ENCODE measurements at regions not wholly inside any gene's neighbourhood (a gene's known extent, or its start where the extent isn't known, plus 50 kb on each side); places are given as distances from the start of the nearest gene placed in this dataset.
"Not testable (repeated sequence)": the region's sequence is repeated elsewhere in the genome, so short reads cannot be mapped to it uniquely, and the experiment has no call there.

DNA sequence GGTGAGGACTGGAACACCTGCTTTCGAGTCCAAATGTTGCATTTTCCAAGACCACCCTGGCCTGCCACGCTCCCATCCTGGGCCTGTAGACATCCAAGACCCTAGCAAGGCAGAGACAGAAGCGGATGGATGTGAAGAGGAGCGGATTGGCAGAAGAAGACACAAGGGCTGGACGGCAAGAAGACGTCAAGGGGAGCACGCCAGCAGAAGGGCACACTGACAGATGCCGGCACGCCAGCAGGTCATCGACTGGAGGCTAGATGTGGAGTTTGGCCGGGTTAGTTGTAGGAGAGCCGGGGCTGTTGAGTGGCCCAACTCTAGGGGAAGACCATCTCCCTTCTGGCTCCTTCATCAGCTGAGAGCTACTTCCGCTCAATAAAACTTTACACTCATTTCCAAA lies 251.6 kb downstream of the ZWINT start:
- TF ChIP-seq, protein P1, sequence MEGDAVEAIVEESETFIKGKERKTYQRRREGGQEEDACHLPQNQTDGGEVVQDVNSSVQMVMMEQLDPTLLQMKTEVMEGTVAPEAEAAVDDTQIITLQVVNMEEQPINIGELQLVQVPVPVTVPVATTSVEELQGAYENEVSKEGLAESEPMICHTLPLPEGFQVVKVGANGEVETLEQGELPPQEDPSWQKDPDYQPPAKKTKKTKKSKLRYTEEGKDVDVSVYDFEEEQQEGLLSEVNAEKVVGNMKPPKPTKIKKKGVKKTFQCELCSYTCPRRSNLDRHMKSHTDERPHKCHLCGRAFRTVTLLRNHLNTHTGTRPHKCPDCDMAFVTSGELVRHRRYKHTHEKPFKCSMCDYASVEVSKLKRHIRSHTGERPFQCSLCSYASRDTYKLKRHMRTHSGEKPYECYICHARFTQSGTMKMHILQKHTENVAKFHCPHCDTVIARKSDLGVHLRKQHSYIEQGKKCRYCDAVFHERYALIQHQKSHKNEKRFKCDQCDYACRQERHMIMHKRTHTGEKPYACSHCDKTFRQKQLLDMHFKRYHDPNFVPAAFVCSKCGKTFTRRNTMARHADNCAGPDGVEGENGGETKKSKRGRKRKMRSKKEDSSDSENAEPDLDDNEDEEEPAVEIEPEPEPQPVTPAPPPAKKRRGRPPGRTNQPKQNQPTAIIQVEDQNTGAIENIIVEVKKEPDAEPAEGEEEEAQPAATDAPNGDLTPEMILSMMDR (IDR thresholded peaks at IDR 0.05; ENCODE audit: borderline replicate concordance), result no peak
- Histone ChIP-seq H3K27me3 (ENCODE audit: low read depth) (no peaks in the 10 kb centered on the region), H3K4me3 (no peak overlapping the region), H3K9me3 (replicated peaks) (peaks cover 5% of the 10 kb centered on the region), H3K36me3 (no peaks in the 10 kb centered on the region), H3K4me1 (no peaks in the 10 kb centered on the region), H3K27ac (replicated peaks) (no peak overlapping the region)
- intact Hi-C loops (cut with micrococcal nuclease), result no loop called here
- DNase-seq, result no peak

DNA sequence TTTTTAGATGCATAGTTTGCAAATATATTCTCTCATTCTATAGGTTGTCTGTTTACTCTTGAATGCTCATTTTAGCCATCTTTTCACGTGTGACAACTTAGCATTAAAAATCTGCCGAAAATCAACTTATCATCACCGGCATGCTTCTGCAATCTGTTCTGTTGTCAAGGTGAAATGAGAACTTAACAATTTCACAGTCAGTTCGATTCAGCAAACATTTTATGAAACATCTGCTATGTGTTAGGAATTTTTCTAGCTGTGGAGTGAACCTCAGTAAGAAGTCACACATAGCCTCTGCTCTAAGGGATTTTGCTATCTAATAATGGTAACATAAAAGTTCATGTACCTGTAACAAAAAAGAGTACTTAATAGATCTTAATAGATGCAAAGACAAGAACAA lies 256.1 kb downstream of the ZWINT start:
- H3K27me3 ChIP-seq (ENCODE audit: low read depth), result no peaks in the 10 kb centered on the region
- TF ChIP-seq, protein P1 (IDR thresholded peaks at IDR 0.05; ENCODE audit: borderline replicate concordance), result no peak
- no peak overlapping the region for H3K4me3 ChIP-seq
- no peaks in the 10 kb centered on the region for H3K36me3 ChIP-seq
- no peak overlapping the region for H3K27ac ChIP-seq (replicated peaks)
- intact Hi-C loops (cut with micrococcal nuclease), result no loop called here
- H3K9me3 ChIP-seq (replicated peaks), result no peaks in the 10 kb centered on the region
- no peaks in the 10 kb centered on the region for H3K4me1 ChIP-seq
- DNase-seq, result no peak

DNA sequence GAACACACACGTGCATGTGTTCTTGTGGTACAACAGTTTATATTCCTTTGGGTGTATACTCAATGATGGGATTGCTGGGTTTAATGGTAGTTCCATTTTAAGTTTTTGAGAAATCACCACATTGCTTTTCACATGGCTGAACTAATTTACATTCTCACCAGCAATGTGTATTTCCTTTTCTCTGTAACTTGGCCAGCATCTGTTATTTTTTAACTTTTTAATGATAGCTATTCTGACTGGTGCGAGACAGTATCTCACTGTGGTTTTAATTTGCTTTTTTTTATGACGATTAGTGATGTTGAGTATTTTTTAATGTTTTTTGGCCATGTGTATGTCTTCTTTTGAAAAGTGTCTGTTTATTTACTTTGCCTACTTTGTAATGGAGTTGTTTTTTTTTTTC lies 256.6 kb downstream of the ZWINT start:
- DNase-seq, result no peak
- H3K4me3 ChIP-seq, result no peak overlapping the region
- H3K4me1 ChIP-seq, result no peaks in the 10 kb centered on the region
- TF ChIP-seq, protein P1 (IDR thresholded peaks at IDR 0.05; ENCODE audit: borderline replicate concordance), result no peak
- no peaks in the 10 kb centered on the region for H3K36me3 ChIP-seq
- no peak overlapping the region for H3K27ac ChIP-seq (replicated peaks)
- intact Hi-C loops (cut with micrococcal nuclease), result no loop called here
- no peaks in the 10 kb centered on the region for H3K27me3 ChIP-seq (ENCODE audit: low read depth)
- H3K9me3 ChIP-seq (replicated peaks), result no peaks in the 10 kb centered on the region

DNA sequence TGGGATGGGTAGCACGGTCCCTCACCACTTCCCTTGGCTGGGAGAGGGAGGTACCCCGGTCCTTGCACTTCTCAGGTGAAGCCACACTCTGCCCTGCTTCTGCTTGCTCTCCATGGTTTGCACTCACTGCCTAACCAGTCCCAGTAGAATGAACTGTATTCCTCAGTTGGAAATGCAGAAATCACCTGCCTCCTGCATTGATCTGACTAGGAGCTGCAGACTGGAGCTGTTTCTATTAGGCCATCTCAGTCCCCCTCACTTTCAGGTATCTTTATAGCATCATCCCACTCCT lies 264.9 kb downstream of the ZWINT start:
- H3K4me3 ChIP-seq, result no peak overlapping the region
- intact Hi-C loops (cut with micrococcal nuclease), result no loop called here
- no peaks in the 10 kb centered on the region for H3K36me3 ChIP-seq
- H3K27me3 ChIP-seq (ENCODE audit: low read depth), result no peaks in the 10 kb centered on the region
- no peaks in the 10 kb centered on the region for H3K4me1 ChIP-seq
- DNase-seq, result no peak
- peaks cover 22% of the 10 kb centered on the region for H3K9me3 ChIP-seq (replicated peaks)
- TF ChIP-seq, protein P1 (IDR thresholded peaks at IDR 0.05; ENCODE audit: borderline replicate concordance), result no peak
- no peak overlapping the region for H3K27ac ChIP-seq (replicated peaks)

DNA sequence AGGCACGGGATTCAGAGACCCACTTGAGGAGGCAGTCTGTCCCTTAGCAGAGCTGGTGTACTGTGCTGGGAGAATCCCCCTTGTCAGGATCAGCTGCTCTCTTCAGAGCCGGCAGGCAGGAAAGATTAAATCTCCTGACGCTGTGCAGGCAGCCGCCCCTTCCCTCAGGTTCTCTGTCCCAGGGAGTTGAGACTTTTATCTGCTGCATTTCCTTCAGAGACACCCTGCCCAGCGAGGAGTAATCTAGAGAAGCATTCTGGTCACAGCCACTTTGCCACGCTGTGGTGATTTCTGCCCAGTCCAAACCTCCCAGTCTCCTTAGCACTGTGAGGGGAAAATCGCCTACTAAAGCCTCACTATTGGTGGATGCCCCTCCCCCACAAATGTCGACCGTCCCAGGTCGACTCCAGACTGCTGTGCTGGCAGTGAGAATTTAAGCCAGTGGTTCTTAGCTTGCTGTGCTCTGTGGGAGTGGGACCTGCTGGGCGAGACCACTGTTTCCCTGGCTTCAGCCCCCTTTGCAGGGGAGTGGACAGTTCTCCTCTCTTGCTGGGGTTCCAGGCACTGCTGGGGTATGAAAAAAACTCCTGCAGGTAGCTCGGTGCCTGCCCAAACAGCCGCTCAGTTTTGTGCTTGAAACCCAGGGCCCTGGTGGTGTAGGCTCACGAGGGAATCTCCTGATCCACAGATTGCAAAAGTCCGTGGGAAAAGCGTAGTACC lies 265.4 kb downstream of the ZWINT start:
- intact Hi-C loops (cut with micrococcal nuclease), result no loop called here
- Histone ChIP-seq H3K27ac (replicated peaks) (no peak overlapping the region), H3K4me1 (no peaks in the 10 kb centered on the region), H3K4me3 (no peak overlapping the region), H3K9me3 (replicated peaks) (peaks cover 27% of the 10 kb centered on the region), H3K27me3 (ENCODE audit: low read depth) (no peaks in the 10 kb centered on the region), H3K36me3 (no peaks in the 10 kb centered on the region)
- TF ChIP-seq, protein P1 (IDR thresholded peaks at IDR 0.05; ENCODE audit: borderline replicate concordance), result no peak
- DNase-seq, result no peak

DNA sequence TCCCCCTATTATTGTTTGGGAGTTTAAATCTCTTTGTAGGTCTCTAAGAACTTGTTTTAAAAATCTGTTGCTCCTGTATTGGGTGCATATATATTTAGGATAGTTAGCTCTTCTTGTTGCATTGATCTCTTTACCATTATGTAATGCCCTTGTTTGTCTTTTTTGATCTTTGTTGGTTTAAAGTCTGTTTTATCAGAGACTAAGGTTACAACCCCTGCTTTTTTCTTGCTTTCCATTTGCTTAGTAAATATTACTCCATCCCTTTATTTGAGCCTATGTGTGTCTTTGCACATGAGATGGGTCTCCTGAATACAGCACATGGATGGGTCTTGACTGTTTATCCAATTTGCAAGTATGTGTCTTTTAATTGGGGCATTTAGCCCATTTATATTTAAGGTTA lies 267.4 kb downstream of the ZWINT start:
- intact Hi-C loops (cut with micrococcal nuclease); DNase-seq; H3K4me3 ChIP-seq; H3K27ac ChIP-seq (replicated peaks); H3K36me3 ChIP-seq; H3K4me1 ChIP-seq; H3K27me3 ChIP-seq (ENCODE audit: low read depth): not testable (repeated sequence)
- H3K9me3 ChIP-seq (replicated peaks), result peaks cover 45% of the 10 kb centered on the region
